GM13976 (cell line): ENCODE measurements at regions not wholly inside any gene's neighbourhood (a gene's known extent, or its start where the extent isn't known, plus 50 kb on each side); places are given as distances from the start of the nearest gene placed in this dataset.
"Not testable (repeated sequence)": the region's sequence is repeated elsewhere in the genome, so short reads cannot be mapped to it uniquely, and the experiment has no call there.

Source experiments
- DNase-seq: peaks from one replicate; pipeline ENCODE4 v3.0.0; 2012; ENCODE audit warnings: low spot score
- in situ Hi-C: fragments of 300-500 bp; cut with MboI; formaldehyde crosslinking; loops from one replicate; pipeline ENCODE4 v1.12.0; 2022; ENCODE audit warnings: low sequenced_read_pairs, mixed read lengths, inconsistent platforms; ENCODE audit not compliant: unreplicated experiment

GRCh38 chr1:234808943-234809853 is 199.2 kb upstream of the IRF2BP2 start:
- DNase-seq, in situ Hi-C loops: not testable (repeated sequence)

GRCh38 chr1:234808459-234808858 is 198.5 kb upstream of the IRF2BP2 start:
- DNase-seq, in situ Hi-C loops: not testable (repeated sequence)

- DNase-seq, in situ Hi-C loops: not testable (repeated sequence)
These were observed 197.7 kb upstream of the IRF2BP2 start for GRCh38 chr1:234807705-234808104.

GRCh38 chr1:234802586-234802985 is 192.6 kb upstream of the IRF2BP2 start:
- DNase-seq, in situ Hi-C loops: not testable (repeated sequence)

GRCh38 chr1:234801636-234802035 is 191.7 kb upstream of the IRF2BP2 start:
- in situ Hi-C loops, DNase-seq: not testable (repeated sequence)

GRCh38 chr1:234801147-234801546 is 191.2 kb upstream of the IRF2BP2 start:
- in situ Hi-C loops, DNase-seq: not testable (repeated sequence)

GRCh38 chr1:234800563-234800962 is 190.6 kb upstream of the IRF2BP2 start:
- in situ Hi-C loops, DNase-seq: not testable (repeated sequence)

- DNase-seq, in situ Hi-C loops: not testable (repeated sequence)
These were observed 189.2 kb upstream of the IRF2BP2 start for GRCh38 chr1:234799021-234799689.

GRCh38 chr1:234797216-234797615 is 187.2 kb upstream of the IRF2BP2 start:
- in situ Hi-C loops, DNase-seq: not testable (repeated sequence)

GRCh38 chr1:234796438-234796792 is 186.4 kb upstream of the IRF2BP2 start:
- DNase-seq, in situ Hi-C loops: not testable (repeated sequence)

GRCh38 chr1:234795711-234796437 is 185.9 kb upstream of the IRF2BP2 start:
- DNase-seq, in situ Hi-C loops: not testable (repeated sequence)

- DNase-seq, in situ Hi-C loops: not testable (repeated sequence)
These were observed 185.0 kb upstream of the IRF2BP2 start for GRCh38 chr1:234795007-234795406.

GRCh38 chr1:234794452-234794851 is 184.5 kb upstream of the IRF2BP2 start:
- DNase-seq, in situ Hi-C loops: not testable (repeated sequence)

GRCh38 chr1:234793924-234794323 is 183.9 kb upstream of the IRF2BP2 start:
- in situ Hi-C loops, DNase-seq: not testable (repeated sequence)

- in situ Hi-C loops, DNase-seq: not testable (repeated sequence)
These were observed 182.4 kb upstream of the IRF2BP2 start for GRCh38 chr1:234792221-234792864.

- in situ Hi-C loops, DNase-seq: not testable (repeated sequence)
These were observed 181.6 kb upstream of the IRF2BP2 start for GRCh38 chr1:234791615-234792014.

GRCh38 chr1:234790333-234790732 is 180.4 kb upstream of the IRF2BP2 start:
- in situ Hi-C loops: not testable (repeated sequence)

GRCh38 chr1:234787011-234787584 is 177.1 kb upstream of the IRF2BP2 start:
- DNase-seq, in situ Hi-C loops: not testable (repeated sequence)

More at GRCh38 chr1:234790333-234790732, 180.4 kb upstream of the IRF2BP2 start:
- not testable (repeated sequence) for DNase-seq
